Spinal cord (tissue), 9 donors: ENCODE measurements at regions not wholly inside any gene's neighbourhood (a gene's known extent, or its start where the extent isn't known, plus 50 kb on each side); places are given as distances from the start of the nearest gene placed in this dataset.
"Not testable (repeated sequence)": the region's sequence is repeated elsewhere in the genome, so short reads cannot be mapped to it uniquely, and the experiment has no call there.

Experiments
- DNase-seq, 6 donors: peaks; one replicate each; pipeline versions ENCODE4 v3.0.0 to v3.0.0-alpha.2; 2013 to 2015; ENCODE audit warnings: low spot score in 6 of 6, low read depth in 4 of 6
- H3K27ac ChIP-seq: one replicate; pipeline ENCODE4 v1.5.1; 2013; ENCODE audit warnings: low read depth, low read length, control low read depth
- H3K27me3 ChIP-seq: one replicate; pipeline ENCODE4 v1.6.1; 2013; ENCODE audit warnings: low read length; ENCODE audit not compliant: control insufficient read depth, insufficient read depth
- H3K36me3 ChIP-seq: one replicate; pipeline ENCODE4 v1.6.1; 2013; ENCODE audit warnings: low read length; ENCODE audit not compliant: control insufficient read depth, insufficient read depth
- H3K4me1 ChIP-seq: one replicate; pipeline ENCODE4 v1.6.1; 2013; ENCODE audit warnings: low read length; ENCODE audit not compliant: control insufficient read depth, insufficient read depth
- H3K4me3 ChIP-seq: one replicate; pipeline ENCODE4 v1.5.1; 2013; ENCODE audit warnings: low read depth, low read length, control low read depth
- H3K9me3 ChIP-seq: one replicate; pipeline ENCODE4 v1.6.1; 2013; ENCODE audit warnings: low read length; ENCODE audit not compliant: control insufficient read depth, insufficient read depth
- WGBS: methylation state at CpG from one replicate; pipeline ENCODE4 v1.1.5; 2013; ENCODE audit warnings: missing lambda C conversion rate; ENCODE audit not compliant: insufficient coverage; 5-methylcytosine and 5-hydroxymethylcytosine counted together
- donor health status: healthy.

DNA sequence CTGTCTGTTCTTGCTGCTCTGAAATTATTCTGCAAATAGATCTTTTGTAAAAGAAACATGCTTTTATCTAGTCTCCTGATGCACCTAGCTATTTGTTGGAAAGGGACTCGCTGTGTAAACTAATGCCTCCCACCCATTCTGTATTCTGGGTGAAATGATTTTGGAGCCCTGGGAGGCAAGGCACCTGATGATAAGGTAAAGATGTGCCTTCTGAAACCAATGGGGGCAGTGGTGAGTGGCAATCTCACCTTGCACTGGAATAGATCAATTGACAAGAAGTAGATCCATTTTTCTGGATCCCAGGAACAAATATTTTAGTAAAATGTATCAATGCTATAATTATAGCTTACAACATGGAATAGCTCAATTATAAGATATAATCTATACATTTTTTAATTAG, 170.5 kb upstream of the SPATA31A3 start:
- DNase-seq = not testable (repeated sequence)
- WGBS = no CpG with 5 or more reads among the region's 1 CpG

GRCh38 chr9:67155218-67155617, 162.9 kb upstream of the SPATA31A3 start:
- not testable (repeated sequence) for H3K27ac ChIP-seq, H3K36me3 ChIP-seq, DNase-seq, H3K27me3 ChIP-seq, H3K4me1 ChIP-seq, H3K9me3 ChIP-seq, H3K4me3 ChIP-seq
- WGBS = no CpG with 5 or more reads among the region's 9 CpGs

More for the DNA sequence above, 170.5 kb upstream of the SPATA31A3 start:
- H3K27ac ChIP-seq, H3K4me3 ChIP-seq, H3K4me1 ChIP-seq, H3K36me3 ChIP-seq, H3K27me3 ChIP-seq, H3K9me3 ChIP-seq: not testable (repeated sequence)

DNA sequence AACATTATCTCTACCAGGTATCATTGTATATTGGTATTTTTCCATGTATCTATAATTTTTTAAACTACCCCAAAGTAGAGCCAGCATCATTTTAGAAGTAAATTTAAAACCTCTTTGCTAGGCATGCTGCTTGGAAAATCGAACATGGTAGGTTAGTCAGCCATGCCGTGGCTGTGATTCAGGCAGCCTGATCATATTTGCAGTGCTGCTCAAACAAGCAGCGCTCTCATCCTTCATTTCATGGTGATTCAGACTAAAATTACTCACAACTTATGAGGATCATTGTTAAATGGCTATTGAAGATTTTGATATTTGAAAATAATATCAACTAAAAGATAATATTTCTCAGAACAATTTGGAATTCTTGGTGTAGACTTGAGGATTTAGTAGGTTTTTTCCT, 161.2 kb upstream of the SPATA31A3 start:
- H3K9me3 ChIP-seq, H3K27me3 ChIP-seq, H3K4me3 ChIP-seq, H3K36me3 ChIP-seq, H3K4me1 ChIP-seq, H3K27ac ChIP-seq, DNase-seq: not testable (repeated sequence)
- WGBS = no CpG with 5 or more reads among the region's 3 CpGs

DNA sequence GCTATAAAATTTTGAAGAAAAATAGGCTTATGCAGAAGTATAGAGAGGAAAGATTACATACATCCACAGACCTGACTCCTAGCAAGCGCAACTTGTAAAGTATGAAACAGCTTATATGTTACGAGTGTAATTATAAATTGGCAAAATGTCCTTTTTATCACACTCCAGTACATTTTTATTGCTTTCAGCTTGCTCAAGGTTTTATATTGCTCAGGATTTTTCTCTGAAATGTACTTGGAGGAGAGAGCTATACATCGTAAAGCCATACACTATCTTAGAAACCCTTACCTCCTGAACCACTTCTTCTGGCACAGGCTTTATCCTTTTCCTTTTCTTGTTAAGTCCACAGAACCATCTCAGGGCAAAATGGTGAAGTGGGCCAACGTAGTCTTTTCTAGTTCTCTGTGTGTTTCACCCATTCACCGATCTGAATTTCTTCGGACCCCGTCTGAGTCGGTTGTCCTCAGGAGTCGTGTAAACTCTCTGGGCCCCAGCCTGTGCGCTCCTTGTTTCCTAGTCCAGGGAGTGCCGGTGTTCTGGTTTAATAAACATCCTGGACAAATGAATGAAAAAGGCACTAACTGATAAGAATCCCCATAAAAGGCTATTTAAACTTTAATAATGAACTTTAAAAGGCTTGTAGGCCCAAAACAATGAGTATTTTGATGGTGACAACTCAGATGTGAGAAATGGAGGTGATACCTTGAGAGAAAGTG, 150.2 kb upstream of the SPATA31A3 start:
- not testable (repeated sequence) for H3K9me3 ChIP-seq, H3K4me1 ChIP-seq, H3K36me3 ChIP-seq, DNase-seq, H3K27ac ChIP-seq, H3K4me3 ChIP-seq, H3K27me3 ChIP-seq
- WGBS = no CpG with 5 or more reads among the region's 11 CpGs

- not testable (repeated sequence) for H3K27ac ChIP-seq, DNase-seq, H3K9me3 ChIP-seq, H3K36me3 ChIP-seq, H3K4me1 ChIP-seq, H3K4me3 ChIP-seq, H3K27me3 ChIP-seq
- no CpG with 5 or more reads among the region's 2 CpGs for WGBS
Observed at GRCh38 chr9:67136376-67136775, 144.0 kb upstream of the SPATA31A3 start.

DNA sequence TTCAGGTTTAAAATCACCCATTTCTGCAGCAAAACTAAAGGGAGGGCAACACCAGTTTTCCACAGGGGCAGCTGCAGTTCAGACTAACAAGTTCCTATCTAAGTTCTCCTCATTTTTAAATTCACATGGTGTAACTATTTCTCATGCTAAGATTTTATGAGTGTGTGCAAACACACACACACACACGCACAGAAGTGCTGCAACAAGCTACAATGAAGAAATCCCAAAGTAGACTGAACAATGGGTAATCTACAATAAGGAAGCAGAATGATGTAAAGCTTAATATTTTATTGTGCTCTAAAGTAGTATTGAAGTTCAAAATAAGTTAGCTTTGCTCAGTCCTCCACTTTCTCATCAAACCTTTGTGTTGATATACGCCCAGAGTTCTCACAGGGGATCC, 140.8 kb upstream of the SPATA31A3 start:
- not testable (repeated sequence) for H3K4me1 ChIP-seq, H3K27me3 ChIP-seq, H3K27ac ChIP-seq, H3K36me3 ChIP-seq, H3K9me3 ChIP-seq, H3K4me3 ChIP-seq, DNase-seq
- no CpG with 5 or more reads among the region's 2 CpGs for WGBS

DNA sequence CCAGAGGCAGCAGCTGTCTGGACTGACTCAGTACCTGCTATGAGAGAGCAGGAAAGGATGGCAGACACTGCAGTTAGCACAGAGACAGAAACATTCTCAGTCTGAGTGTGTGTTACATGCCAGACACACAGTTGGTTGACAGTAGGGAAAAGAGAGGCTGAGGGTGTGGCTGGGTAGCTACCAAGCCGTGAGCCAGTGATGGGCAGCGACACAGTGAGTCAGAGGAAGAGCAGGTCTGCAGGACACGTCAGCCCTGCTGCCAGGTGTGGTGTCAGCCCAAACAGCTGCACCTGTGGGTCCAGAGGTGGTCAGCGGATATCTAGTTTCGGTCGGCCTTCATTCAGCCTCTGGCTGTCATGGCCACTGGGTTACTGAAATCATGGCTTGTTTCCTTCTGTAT, 124.4 kb upstream of the SPATA31A3 start:
- not testable (repeated sequence) for H3K4me3 ChIP-seq, H3K4me1 ChIP-seq, H3K9me3 ChIP-seq, H3K27ac ChIP-seq, H3K36me3 ChIP-seq, H3K27me3 ChIP-seq, DNase-seq
- no CpG with 5 or more reads among the region's 6 CpGs for WGBS

GRCh38 chr9:67112148-67112547, 119.8 kb upstream of the SPATA31A3 start:
- H3K36me3 ChIP-seq, DNase-seq, H3K4me1 ChIP-seq, H3K9me3 ChIP-seq, H3K27ac ChIP-seq, H3K27me3 ChIP-seq, H3K4me3 ChIP-seq: not testable (repeated sequence)
- WGBS = no CpG with 5 or more reads among the region's 4 CpGs

DNA sequence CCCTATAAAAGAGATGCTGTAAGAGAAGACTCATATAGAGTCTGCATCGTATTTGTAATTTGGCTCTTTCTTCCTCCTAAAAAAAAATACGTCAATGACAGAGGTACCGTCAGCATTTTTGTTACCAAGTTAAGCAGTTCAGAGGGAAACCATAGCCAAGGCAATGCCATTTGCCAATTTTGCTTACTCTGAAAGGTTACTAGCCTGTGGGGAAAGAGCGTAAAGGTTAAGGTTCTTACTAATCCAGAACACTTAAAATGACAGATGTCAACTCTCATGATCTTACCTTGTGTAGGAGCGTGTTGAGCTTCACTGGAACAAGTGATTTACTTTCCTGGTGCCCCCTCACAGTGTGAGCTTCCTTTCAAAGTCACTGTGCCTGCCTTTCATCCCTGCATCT, 119.4 kb upstream of the SPATA31A3 start:
- H3K36me3 ChIP-seq, H3K27ac ChIP-seq, H3K27me3 ChIP-seq, H3K9me3 ChIP-seq, H3K4me1 ChIP-seq, H3K4me3 ChIP-seq, DNase-seq: not testable (repeated sequence)
- WGBS = no CpG with 5 or more reads among the region's 5 CpGs

DNA sequence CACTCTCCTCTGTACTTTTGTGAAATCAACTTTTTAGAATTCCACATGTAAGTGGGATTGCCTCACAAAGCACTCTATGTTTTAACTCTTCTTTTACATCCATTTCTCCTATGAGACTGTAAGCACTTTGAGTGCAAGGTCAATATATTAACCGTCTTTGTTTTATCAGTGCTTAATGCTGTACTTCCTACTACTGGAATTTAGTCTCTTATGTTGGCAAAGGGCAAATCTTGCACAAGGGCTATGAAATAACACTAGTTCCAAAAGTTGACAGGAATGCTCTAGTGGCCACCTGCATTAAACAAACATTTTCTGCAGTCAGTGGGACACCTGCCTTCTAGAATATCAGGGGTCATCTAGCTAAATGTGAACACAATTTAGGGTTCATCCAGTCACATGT, 117.5 kb upstream of the SPATA31A3 start:
- DNase-seq, H3K4me3 ChIP-seq, H3K27ac ChIP-seq, H3K27me3 ChIP-seq, H3K4me1 ChIP-seq, H3K36me3 ChIP-seq, H3K9me3 ChIP-seq: not testable (repeated sequence)
- WGBS = no CpG with 5 or more reads among the region's 1 CpG
